HG02759 (cell line): ENCODE measurements at regions not wholly inside any gene's neighbourhood (a gene's known extent, or its start where the extent isn't known, plus 50 kb on each side); places are given as distances from the start of the nearest gene placed in this dataset.

Source experiments
- ATAC-seq: cut with Tn5 transposase; IDR thresholded peaks from one replicate; pipeline ENCODE4 v1.9.1; 2021; ENCODE audit warnings: mild to moderate bottlenecking, moderate library complexity; ENCODE audit not compliant: unreplicated experiment

- ATAC-seq, result no peak
Measured at GRCh38 chr7:128145191-128145590, 95.9 kb upstream of the LEP start.

DNA sequence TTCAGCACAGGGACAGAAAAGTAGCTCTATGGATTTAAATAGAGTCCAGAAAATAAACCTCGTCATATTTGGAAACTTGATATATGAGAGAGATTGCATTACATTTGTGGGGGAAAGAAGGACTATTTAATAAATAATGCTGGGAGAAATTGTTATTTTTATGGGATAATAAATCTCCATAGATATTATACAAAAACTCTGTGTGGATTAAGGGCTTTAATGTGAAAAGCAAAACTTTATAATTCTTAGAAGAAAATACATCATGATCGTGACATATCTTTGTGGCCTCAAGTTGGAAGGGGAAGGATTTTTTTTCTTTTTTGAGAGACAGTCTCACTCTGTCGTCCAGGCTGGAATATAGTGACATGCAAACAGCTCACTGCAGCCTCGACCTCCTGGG lies 95.0 kb upstream of the LEP start:
- no peak for ATAC-seq

GRCh38 chr7:128148676-128149075 lies 92.4 kb upstream of the LEP start:
- ATAC-seq, result no peak

DNA sequence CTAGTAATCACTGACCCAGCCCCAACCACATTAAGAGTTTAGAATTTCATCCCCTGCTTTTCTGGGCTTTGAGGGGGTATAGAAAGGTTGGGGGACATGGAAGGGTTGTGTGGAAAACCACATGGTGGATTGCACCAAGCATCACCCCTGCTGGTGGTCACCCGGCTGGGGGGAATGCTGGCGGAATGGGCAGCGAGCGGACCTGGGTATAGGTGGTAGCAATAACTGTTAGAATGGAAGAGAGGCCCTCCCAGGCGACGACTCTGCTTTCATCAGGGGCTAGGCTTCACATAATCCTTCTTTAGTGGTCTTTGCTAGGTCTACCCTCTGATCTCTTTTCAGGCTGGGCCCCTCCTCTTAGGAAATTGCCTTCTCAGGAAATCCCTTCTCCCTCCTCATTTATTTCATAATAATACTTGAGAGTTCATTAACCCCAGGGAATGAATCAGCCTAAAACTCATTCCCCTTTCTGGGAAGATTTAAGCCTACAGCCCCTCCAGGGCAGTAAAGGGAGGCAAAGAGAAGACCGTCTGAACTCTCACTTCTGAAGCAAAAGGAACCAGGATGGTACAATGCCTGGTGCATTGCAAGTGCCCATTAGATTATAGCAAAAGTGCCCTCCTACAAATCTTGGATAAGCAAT lies 90.7 kb upstream of the LEP start:
- ATAC-seq, result no peak

DNA sequence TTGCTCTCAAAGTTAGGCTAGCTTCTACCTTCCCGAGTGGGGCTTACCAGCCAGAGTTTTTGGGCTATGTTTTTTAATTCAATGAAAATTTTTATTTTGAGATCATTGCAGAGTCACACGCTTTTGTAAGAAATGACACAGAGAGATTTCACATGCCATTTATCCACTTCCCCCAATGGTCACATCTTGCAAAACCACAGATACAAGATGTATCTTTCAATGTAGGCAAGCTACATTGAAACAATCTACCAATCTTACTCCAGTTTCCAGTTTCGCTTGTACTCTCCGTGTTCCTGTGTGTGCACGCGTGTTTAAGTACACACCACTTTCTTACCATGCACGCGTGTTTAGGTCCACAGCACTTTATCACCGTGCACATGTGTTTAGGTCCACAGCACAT lies 89.4 kb upstream of the LEP start:
- ATAC-seq, result no peak

- no peak for ATAC-seq
Measured at GRCh38 chr7:128152721-128153120, 88.4 kb upstream of the LEP start.

- no peak for ATAC-seq
Measured at GRCh38 chr7:128153436-128153835, 87.6 kb upstream of the LEP start.

DNA sequence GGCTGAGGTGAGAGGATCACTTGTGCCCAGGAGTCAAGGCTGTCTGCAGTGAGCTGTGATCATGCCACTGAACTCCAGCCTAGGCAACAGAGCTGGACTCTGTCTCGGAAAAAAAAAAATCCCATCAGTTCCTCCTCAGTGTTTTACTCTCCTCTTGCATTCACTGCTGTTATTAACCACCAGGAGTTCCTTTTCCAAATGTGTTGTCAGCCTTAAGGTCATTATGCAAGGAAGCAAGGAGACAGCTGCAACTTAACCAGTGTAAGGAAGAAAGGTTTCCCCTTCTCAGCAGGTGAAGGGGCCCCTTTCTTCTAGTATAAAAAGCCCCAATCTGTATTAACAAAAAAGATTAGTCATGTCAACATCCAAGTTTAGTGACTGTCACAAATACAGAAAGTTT lies 86.6 kb upstream of the LEP start:
- no peak for ATAC-seq

DNA sequence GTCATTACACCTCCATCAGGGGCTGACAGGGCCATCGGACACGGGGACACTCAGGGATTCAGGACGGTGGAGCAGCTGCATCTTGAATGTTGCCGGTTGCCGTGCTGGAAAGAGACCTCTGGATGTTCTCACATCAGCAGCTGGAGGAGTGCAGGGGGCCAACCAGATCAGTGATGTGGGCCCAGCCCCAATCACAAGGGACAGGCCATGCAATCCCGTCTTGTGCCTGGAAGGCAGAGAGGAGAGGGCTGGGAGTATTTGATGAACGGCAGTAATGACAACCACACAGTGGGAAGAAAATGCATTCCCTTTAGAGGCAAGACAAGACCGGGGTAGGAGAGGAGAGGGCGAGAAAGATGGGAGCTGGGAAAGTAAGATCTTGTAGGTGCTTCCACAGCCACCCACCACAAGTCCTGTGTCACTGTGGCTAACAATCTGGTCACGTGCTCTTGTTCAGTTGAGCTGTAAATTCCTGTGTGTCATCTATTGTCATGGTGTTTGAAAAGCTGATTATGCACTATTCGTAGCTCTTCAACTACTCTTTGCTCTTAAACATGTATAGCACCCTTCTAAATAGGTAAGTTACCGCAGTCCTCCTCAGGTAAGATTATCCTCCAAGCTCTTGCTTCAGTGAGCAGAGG lies 85.9 kb upstream of the LEP start:
- ATAC-seq, result no peak

- no peak for ATAC-seq
Measured at GRCh38 chr7:128157906-128158305, 83.2 kb upstream of the LEP start.

- no peak for ATAC-seq
Measured at GRCh38 chr7:128158370-128158769, 82.7 kb upstream of the LEP start.

GRCh38 chr7:128160296-128160695 lies 80.8 kb upstream of the LEP start:
- ATAC-seq, result no peak

DNA sequence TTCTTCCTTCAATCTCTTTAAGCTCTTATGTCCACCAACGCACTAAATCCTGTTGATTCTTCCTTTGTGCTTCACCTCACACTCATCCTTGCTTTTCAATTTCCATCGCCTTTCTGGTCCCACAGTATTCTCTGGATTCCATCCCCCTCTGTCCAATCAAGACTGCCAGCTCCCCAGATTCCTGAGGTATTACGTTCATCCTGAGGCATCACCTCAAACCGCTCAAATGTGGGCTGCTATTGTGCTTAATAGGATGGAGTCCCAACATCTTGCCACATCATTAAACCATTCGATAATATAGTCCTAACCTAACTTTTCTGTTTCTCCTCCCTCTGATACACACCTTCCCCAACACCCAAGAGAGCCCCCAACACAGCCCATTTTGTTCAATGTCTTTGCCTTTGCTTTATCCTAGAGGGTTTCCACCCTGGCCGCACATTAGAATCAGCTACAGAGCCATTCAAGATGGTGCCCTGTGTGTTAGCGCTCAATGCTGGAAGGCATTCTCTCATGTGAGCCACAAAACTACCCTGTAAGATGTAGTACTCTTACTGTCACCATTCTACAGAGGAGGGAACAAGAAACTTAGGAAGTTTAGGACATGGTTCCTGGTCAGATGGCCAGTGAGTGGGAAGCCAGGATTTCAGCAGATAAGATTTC lies 79.5 kb upstream of the LEP start:
- ATAC-seq, result no peak

- ATAC-seq, result no peak
Measured at GRCh38 chr7:128162666-128163065, 78.4 kb upstream of the LEP start.

- ATAC-seq, result no peak
Measured at GRCh38 chr7:128163473-128163872, 77.6 kb upstream of the LEP start.

DNA sequence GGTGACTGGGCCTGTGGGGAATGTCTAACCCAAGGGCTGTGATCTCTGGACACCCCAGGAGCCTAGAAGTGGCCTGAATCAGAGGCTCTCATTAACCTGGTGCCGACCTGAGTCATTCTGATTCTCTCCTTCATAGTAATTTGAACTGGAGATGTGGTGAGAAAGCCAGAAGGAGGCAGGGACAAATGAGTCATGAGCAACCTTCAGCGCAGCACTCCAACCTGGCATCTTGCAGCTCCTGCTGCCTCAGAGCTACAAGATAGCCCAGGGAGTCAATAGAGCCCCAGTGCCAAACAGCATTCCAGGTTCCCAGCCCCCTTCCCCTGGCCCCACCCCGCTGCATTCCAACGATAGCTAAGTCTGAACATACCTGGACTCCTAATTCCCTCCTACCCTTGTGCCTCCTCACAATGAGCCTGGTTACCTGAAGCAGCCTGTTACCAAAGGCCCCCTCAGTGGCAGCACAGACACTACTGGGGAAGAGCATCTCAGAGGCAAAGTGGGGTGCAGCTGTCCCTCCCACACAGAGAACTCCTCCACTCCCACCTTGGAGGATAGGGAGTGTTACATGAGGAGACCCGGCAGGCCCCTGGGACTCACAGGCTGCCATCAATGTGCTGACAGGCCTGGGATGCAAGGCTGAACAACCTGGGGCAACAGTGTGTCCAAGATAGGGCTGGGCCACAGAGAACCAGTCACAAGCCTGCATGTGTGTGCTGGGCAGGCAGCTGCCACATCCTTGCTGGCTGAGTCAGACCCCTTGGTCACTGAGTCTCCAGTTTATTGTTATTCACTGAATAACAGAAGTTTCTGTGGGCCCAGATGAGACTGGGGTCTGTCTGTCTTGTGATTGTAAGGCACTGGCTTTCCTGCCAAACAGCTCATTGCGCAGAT lies 76.8 kb upstream of the LEP start:
- no peak for ATAC-seq

GRCh38 chr7:128164955-128165670 lies 76.0 kb upstream of the LEP start:
- no peak for ATAC-seq

DNA sequence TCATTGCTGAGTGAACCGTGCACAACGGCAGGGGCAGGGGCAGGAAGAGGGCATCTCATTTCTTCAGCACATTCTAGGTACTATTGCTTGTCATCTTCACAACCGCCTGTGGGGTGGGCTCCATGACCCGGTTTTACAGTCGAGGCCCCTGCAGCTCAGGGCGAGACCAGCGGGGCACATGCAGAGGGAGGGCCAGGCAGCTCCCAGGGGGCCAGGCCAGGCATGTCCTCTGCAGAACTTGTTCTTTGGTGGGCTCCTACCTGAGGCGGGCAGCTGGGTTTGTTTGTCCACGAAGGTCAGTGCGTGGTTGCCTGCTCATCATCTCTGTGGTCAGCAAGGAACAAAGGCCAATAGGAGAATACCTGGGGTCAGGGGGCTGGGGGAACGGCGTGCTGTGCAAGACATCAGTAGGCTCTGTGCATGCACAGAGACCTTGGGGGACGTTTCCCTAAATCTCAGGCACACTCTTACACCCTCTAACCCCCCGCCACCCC lies 75.1 kb upstream of the LEP start:
- no peak for ATAC-seq

DNA sequence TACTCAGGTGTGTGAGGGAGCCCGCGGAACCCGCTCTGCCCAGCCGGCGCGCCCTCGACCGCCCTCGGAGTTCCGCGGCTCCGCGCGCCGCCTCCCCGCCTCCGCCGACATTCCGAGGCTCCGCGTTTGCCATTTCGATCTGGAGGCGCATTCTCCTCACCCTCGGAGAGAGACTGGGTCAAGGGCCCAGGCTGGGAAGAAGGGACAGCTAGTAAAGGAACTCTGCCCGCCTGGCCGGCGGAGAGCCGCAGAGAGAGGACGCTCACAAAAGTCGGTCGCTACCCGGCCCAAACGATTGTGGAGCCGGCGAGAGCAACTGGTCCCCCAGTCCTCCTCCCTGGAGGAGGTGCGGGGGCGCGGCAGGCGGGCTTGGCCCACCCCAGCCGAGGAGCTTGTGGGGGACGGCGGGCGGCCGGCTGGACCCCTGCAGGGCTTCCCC lies 74.5 kb upstream of the LEP start:
- ATAC-seq, result no peak

- ATAC-seq, result no peak
Measured at GRCh38 chr7:128167042-128167701, 73.9 kb upstream of the LEP start.
